HG03571 (cell line): ENCODE measurements at regions not wholly inside any gene's neighbourhood (a gene's known extent, or its start where the extent isn't known, plus 50 kb on each side); places are given as distances from the start of the nearest gene placed in this dataset.
"Not testable (repeated sequence)": the region's sequence is repeated elsewhere in the genome, so short reads cannot be mapped to it uniquely, and the experiment has no call there.

Experiments used
- ATAC-seq: cut with Tn5 transposase; IDR thresholded peaks from one replicate; pipeline ENCODE4 v1.9.1; 2021; ENCODE audit not compliant: unreplicated experiment

DNA sequence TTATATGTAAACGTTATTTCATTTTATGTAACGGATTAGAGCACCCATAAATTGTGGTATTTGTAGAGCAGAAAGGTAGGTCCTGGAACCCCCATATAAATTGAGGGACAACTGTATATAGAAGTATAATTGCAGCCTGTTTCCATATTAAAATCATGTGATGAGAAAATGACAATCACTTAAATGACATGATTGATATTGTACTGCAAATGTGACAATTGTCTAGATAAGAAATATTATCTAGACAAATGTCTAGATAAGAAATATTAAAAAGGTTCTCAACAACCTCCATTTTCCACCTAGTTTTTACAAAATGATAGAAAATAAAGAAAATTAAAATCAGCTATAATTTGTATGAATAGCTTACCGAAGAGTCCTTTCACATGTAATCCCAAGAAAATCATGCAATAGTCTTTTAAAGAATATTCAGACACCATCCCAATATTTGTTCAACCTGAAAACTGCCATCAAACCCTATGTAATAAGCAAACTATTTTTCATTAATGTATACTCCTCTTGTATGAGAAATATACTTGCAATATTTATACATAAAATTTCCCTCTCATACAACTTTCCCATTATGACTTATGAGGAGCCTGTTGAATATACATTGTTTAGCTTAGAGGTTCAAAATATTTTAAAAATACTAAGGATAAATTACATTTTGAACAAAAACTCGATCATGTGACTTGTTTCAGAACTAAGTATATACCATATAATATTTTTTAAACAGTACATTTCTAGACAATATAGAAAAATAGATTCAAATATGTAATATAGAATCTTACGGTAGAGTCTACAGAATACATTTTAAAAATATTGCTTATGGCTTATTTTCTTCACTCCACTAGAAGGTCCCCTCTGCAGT lies 153.2 kb downstream of the CRPPA start:
- no peak for ATAC-seq

GRCh38 chr7:16266877-16267276 lies 154.5 kb downstream of the CRPPA start:
- no peak for ATAC-seq

- ATAC-seq, result not testable (repeated sequence)
These were observed 154.9 kb downstream of the CRPPA start for GRCh38 chr7:16266470-16266869.

DNA sequence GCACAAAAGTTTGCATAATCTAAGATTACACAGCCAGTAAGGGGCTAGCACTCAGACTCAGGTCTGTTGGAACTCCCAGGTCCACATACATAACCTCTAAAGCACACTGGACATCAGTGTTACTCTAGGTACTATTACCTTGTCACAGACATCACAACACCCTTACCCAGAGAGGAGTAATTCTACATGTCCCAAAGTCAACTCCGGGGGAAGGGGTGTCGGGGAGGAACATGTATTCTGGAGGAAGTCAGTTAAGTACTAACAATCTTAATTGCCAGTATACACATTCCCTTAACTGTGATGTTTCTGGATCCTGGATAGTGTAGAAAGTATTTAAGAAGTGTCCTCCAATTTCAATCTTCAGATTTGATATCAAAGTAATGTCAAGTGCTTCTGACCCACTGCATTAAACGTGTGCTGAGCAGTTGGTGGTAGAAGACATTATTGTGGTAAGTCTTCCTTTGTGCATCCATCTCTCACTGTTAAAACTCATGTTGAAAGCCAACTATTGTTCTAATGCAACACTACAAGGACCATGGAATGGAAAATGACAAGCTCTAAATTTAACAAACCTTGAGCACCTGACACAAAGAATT lies 155.4 kb downstream of the CRPPA start:
- no peak for ATAC-seq

DNA sequence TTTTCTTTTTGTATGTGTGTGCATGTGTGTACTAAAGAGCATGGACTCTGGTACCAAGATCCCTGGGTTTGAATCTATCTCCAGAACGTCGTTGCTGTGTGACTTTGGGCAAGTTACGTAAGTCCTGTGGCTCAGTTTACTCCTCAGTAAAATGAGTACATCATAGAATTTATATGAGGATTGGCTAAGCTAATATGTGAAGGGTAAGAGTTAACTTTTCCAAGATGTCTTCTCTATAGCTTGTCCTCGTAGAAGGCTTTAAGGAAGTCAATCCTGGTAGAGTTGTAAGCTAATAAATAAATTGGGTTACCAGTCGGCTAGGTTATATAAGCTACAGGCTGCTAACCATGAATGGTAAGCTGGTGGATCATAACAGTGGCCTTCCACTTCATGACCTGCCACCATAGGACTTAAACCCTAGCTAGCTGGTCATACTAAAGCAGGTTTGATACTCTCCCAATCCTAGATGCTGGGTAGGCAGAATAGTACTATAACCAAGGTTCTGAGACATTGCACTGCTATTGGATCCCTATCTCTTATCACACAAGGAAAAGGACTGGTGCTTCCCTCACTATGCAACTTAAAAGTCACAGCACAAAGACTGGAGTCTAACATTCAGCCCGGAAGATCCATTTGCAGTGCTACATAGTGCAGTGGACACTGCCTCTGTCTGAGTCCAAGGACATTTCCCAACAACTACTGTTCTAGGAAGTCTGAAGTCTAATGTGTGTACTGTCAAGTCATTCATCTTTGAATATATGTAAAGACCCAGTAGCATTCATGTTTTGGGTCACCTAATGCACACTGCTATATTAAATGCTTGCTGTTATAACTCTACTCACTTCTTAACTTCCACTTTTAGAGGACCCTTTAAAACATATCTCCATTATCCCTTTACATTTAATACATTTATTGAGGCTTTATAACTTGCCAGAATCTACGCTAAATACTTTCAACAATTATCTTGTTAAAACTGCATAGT lies 156.2 kb downstream of the CRPPA start:
- ATAC-seq, result no peak

DNA sequence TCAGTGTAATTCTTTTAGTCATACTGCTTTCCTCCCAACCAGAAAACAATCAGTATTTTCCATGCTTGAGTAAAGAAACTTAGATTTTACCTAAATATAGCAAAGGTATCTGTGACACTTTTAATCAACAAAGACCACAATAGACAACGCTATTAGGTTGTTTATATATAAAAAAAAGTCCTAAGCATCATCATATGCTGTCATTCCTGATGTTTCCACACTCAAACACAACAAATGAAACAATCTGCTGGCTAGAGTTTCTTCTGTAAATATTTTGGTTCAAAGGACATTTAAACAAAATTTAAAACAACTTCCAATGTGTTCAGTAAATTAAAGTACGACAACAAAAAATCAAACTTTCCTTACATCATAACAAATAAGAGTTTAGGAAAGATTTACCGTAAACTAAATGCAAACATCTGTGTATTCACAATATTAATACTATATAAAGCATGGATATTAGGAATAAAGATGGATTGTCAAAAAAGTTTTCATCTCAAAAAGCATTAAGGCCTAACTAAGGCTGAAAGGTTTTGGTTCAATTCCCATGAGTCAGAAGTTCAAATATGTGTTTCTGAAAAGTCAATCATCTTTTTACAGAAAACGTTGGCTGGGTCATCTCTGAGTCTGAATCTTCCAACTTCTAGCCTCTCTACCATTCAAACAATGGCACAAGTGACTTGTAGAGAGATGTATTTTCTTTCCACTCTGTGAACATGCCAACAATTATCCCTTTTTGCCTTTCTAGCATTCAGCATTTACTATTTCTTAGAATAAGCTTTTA lies 157.1 kb downstream of the CRPPA start:
- ATAC-seq, result no peak

DNA sequence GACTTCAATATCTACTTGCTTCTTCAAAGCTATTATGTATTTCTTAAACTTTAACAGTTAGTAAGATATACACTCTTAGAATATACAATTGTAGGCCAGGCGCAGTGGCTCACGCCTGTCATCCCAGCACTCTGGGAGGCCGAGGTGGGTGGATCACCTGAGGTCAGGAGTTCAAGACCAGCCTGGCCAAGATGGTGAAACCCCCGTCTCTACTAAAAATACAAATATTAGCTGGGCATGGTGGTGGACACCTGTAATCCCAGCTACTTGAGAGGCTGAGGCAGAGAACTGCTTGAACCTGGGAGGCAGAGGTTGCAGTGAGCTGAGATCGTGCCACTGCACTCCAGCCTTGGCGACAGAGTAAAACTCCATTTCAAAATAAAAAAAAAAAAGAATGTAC lies 158.0 kb downstream of the CRPPA start:
- ATAC-seq, result not testable (repeated sequence)

- ATAC-seq, result no peak
These were observed 159.7 kb downstream of the CRPPA start for GRCh38 chr7:16261654-16262053.

GRCh38 chr7:16261100-16261499 lies 160.2 kb downstream of the CRPPA start:
- no peak for ATAC-seq

DNA sequence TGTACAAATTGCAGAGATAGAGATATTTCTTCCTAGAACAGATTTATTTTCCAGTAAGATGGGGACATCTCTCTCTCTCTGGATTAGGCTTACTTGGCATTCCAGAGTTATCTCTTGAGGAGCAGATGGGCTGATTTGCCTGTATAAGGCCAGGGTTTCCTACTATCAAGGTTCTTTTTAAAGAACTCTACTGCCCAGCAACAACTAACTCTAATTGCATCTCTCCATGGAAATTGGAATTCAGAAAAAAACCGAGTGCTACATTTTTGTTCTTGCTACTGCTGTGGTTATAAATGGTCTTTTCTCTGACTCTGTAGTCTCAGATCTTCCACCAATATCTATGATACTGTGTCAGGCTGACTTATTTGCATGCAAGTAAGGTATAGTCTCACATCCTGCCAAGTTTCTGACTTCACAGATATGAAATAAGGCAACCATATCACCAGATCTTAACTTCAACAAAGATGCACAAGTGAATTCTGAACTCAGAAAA lies 161.1 kb downstream of the CRPPA start:
- peak; percentile 86 for ATAC-seq

DNA sequence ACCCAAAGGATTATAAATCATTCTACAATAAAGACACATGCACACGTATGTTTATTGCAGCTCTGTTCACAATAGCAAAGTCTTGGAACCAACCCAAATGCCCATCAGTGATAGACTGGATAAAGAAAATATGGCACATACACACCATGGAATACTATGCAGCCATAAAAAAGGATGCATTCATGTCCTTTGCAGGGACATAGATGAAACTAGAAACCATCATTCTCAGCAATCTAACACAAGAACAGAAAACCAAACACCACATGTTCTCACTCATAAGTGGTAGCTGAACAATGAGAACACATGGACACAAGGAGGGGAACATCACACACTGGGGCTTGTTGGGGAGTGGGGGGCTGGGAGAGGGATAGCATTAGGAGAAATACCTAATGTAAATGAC lies 164.9 kb downstream of the CRPPA start:
- ATAC-seq, result not testable (repeated sequence)

GRCh38 chr7:16255952-16256351 lies 165.4 kb downstream of the CRPPA start:
- not testable (repeated sequence) for ATAC-seq

DNA sequence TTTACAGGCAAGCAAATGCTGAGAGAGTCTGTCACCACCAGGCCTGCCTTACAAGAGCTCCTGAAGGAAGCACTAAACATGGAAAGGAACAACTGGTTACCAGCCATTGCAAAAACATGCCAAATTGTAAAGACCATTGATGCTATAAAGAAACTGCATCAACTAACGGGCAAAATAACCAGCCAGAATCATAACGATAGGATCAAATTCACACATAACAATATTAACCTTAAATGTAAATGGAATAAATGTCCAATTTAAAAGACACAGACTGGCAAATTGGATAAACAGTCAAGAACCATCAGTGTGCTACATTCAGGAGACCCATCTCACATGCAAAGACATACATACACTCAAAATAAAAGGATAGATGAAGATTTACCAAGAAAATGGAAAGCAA lies 170.7 kb downstream of the CRPPA start:
- not testable (repeated sequence) for ATAC-seq

- not testable (repeated sequence) for ATAC-seq
These were observed 172.1 kb downstream of the CRPPA start for GRCh38 chr7:16249204-16249603.

- ATAC-seq, result not testable (repeated sequence)
These were observed 172.8 kb downstream of the CRPPA start for GRCh38 chr7:16248556-16248955.

- no peak for ATAC-seq
These were observed 176.9 kb downstream of the CRPPA start for GRCh38 chr7:16244469-16244868.

GRCh38 chr7:16242920-16243319 lies 178.4 kb downstream of the CRPPA start:
- no peak for ATAC-seq

- ATAC-seq, result no peak
These were observed 180.3 kb downstream of the CRPPA start for GRCh38 chr7:16241017-16241416.

DNA sequence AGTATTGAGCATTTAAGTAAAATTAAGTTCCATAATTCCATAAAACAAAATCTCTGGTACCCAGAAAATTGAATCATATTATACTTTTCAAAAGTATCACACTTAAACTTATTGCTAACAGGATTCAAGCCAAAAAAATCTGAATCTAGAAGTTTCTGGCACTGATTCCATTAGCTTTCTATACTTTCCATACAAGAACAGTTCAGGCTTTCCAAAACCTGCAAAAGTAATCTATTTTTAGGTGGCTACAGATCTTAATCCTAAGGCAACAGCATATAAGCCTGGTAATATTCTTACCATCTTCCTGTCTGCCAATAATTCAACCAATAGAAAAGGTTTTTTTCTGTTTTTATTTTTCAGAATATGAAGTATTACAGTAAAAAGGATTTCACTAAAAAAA lies 185.0 kb downstream of the CRPPA start:
- no peak for ATAC-seq
